ENCODE measurements at regions not wholly inside any gene's neighbourhood (a gene's known extent, or its start where the extent isn't known, plus 50 kb on each side); places are given as distances from the start of the nearest gene placed in this dataset.

DNA sequence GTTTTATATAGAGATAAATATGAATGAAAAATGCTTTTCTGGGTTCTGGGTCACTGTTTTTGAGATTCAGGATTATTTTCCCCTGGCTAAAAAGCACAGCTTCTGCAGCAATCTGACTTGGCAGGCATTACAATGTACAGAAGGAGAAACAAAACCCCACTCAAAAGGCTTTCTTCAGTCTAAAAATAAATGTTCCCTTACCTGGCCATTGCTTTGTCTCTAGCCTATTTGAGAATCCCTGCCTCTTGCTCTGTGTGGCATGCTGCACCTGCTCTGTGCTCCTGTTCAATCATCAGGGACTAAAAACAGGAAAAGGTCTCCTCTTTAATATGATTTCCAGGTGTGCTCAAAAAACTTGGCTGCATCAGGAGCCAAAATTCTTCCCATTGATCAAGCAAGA, 187.4 kb upstream of the STAC start:
- no peaks in the 10 kb centered on the region for H3K36me3 ChIP-seq
- no peak for DNase-seq
- no peaks in the 10 kb centered on the region for H3K9me3 ChIP-seq
- TF ChIP-seq, protein P1, sequence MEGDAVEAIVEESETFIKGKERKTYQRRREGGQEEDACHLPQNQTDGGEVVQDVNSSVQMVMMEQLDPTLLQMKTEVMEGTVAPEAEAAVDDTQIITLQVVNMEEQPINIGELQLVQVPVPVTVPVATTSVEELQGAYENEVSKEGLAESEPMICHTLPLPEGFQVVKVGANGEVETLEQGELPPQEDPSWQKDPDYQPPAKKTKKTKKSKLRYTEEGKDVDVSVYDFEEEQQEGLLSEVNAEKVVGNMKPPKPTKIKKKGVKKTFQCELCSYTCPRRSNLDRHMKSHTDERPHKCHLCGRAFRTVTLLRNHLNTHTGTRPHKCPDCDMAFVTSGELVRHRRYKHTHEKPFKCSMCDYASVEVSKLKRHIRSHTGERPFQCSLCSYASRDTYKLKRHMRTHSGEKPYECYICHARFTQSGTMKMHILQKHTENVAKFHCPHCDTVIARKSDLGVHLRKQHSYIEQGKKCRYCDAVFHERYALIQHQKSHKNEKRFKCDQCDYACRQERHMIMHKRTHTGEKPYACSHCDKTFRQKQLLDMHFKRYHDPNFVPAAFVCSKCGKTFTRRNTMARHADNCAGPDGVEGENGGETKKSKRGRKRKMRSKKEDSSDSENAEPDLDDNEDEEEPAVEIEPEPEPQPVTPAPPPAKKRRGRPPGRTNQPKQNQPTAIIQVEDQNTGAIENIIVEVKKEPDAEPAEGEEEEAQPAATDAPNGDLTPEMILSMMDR (IDR thresholded peaks at IDR 0.05; ENCODE audit: low read depth, low read length), result no peak
- no peak overlapping the region for H3K4me3 ChIP-seq (ENCODE audit: low read depth, low read length)
- no peaks in the 10 kb centered on the region for H3K27me3 ChIP-seq
- no peaks in the 10 kb centered on the region for H3K4me1 ChIP-seq

DNA sequence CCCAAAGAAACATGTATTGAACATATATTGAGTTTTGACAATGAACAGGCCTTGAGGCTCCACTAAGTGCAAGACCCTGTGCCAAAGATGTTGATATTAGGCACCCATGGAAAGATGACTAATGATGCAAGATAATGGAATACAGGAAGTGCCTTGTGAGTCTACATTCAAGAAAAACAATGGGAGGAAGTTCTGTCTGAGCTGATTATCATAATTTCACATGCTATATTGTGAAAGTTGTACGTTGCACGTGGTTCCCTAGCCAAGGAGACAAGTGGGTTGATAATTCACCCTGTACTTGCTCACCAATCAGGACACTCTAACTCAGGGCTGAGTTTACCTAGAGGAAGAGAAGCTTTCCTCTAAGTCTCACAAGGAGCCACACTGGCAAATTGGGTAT, 186.9 kb upstream of the STAC start:
- no peak for DNase-seq
- Histone ChIP-seq H3K4me1 (no peaks in the 10 kb centered on the region), H3K4me3 (ENCODE audit: low read depth, low read length) (no peak overlapping the region), H3K27me3 (no peaks in the 10 kb centered on the region), H3K9me3 (no peaks in the 10 kb centered on the region), H3K36me3 (no peaks in the 10 kb centered on the region)
- TF ChIP-seq, protein P1 (IDR thresholded peaks at IDR 0.05; ENCODE audit: low read depth, low read length), result no peak

DNA sequence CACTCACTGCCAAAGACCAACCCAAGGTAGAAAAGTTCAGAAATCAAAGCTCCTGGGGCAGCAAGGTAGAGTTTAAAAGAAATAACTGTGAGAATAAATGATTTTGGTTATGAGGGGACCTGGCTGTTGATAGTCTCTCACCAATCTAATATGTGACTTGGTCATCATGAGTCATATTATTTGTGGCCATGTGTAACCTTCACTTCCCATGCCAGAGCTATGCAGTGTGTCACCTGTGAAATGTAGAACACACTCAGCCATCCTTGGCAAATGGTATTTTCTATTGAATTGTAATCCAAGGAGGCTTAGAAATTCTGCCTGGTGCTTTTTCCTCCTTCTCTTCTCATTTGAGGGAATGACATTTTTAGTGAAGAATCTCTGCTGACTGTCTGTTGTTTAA, 184.2 kb upstream of the STAC start:
- Histone ChIP-seq H3K4me3 (ENCODE audit: low read depth, low read length) (no peak overlapping the region), H3K9me3 (no peaks in the 10 kb centered on the region), H3K27me3 (no peaks in the 10 kb centered on the region), H3K4me1 (no peaks in the 10 kb centered on the region), H3K36me3 (no peaks in the 10 kb centered on the region)
- TF ChIP-seq, protein P1 (IDR thresholded peaks at IDR 0.05; ENCODE audit: low read depth, low read length), result no peak
- no peak for DNase-seq

DNA sequence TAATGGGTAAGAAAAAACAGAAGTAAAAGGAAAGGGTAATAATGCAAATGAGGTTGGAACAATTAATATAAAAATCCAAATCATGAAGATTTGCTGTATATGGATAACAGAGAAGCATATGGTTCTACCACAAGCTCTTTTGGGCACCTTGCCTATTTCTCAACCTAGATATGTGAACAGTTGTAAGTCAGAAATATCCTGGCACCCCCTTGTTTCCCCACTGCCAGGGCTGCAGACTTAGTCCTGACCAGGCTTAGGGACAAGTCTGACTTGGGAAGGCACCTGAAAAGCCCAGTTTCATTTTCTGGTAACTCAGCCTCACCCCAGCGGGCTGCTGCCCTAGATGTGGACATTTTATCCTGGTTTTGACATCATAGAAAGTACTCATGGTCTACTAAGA, 183.2 kb upstream of the STAC start:
- H3K4me3 ChIP-seq (ENCODE audit: low read depth, low read length), result no peak overlapping the region

DNA sequence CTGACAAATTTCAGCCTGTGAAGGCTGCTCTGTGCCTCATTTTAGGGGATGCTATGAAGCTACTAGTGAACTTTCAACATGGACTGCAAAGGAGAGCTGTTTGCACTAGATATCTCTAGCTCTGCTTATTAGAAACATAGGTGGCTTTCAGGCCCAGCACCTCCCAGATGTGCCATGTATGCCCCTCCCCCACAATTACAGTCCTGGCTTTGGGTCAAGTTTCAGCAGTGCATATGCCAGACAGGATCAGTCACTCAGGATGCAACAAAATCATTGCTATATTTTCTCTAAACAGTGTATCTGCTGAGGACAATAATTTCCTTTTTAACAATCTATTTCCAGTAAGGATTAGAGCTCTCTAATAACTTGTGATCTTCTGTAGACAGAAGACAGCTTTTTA, 178.8 kb upstream of the STAC start:
- H3K27me3 ChIP-seq, result no peaks in the 10 kb centered on the region
- DNase-seq, result peak; percentile 48
- TF ChIP-seq, protein P1 (IDR thresholded peaks at IDR 0.05; ENCODE audit: low read depth, low read length), result no peak

More for the DNA sequence above, 183.2 kb upstream of the STAC start:
- TF ChIP-seq, protein P1 (IDR thresholded peaks at IDR 0.05; ENCODE audit: low read depth, low read length), result no peak
- no peaks in the 10 kb centered on the region for H3K36me3 ChIP-seq
- no peak for DNase-seq
- H3K27me3 ChIP-seq, result no peaks in the 10 kb centered on the region
- no peaks in the 10 kb centered on the region for H3K9me3 ChIP-seq
- H3K4me1 ChIP-seq, result no peaks in the 10 kb centered on the region

DNA sequence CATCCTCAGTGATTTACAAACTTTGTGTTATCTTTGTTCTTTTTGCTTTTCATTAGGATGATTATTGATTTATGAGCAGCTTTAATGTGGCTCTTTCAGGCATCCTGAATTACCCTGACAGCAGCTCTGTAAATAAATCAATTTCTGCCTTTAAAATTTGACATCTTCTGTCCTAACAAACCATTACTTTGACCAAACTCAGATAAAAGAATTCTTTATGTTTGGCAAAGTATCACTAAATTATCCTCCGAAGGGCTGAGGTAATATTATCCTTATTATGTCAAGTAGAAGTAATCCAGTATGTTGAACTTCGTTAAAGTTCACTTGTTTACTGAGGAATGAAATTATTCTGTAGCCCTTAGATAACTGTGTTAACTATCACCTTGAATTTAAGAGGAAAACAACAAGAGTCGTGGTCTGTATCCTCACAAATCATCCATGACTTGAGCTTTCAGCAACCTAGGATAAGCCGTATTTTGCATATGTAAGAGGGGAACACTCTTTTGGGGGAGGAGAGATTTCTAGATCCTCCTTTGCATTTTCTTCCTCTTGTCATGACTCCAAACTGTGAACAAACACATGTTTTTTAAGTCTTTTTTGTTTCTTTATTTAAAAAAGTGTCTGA, 173.2 kb upstream of the STAC start:
- no peaks in the 10 kb centered on the region for H3K9me3 ChIP-seq
- TF ChIP-seq, protein P1 (IDR thresholded peaks at IDR 0.05; ENCODE audit: low read depth, low read length), result no peak
- H3K27me3 ChIP-seq, result no peaks in the 10 kb centered on the region
- no peak overlapping the region for H3K4me3 ChIP-seq (ENCODE audit: low read depth, low read length)
- no peaks in the 10 kb centered on the region for H3K36me3 ChIP-seq
- H3K4me1 ChIP-seq, result no peaks in the 10 kb centered on the region
- DNase-seq, result no peak

More for the DNA sequence above, 178.8 kb upstream of the STAC start:
- no peaks in the 10 kb centered on the region for H3K9me3 ChIP-seq
- H3K36me3 ChIP-seq, result no peaks in the 10 kb centered on the region
- no peak overlapping the region for H3K4me3 ChIP-seq (ENCODE audit: low read depth, low read length)
- H3K4me1 ChIP-seq, result no peaks in the 10 kb centered on the region
